ENCODE measurements at regions not wholly inside any gene's neighbourhood (a gene's known extent, or its start where the extent isn't known, plus 50 kb on each side); places are given as distances from the start of the nearest gene placed in this dataset.
"Not testable (repeated sequence)": the region's sequence is repeated elsewhere in the genome, so short reads cannot be mapped to it uniquely, and the experiment has no call there.

- no peak for DNase-seq
Observed at GRCh38 chr13:57784633-57785032, 153.1 kb downstream of the PCDH17 start.

- DNase-seq = no peak
Observed at GRCh38 chr13:57787058-57787791, 155.7 kb downstream of the PCDH17 start.

- no peak for DNase-seq
Observed at GRCh38 chr13:57799624-57800023, 168.1 kb downstream of the PCDH17 start.

- peak; percentile 58 for DNase-seq
Observed at GRCh38 chr13:57813651-57814050, 182.1 kb downstream of the PCDH17 start.

GRCh38 chr13:57815600-57815999, 184.1 kb downstream of the PCDH17 start:
- peak; percentile 52 for DNase-seq

- no peak for DNase-seq
Observed at GRCh38 chr13:57820924-57821323, 189.4 kb downstream of the PCDH17 start.

GRCh38 chr13:57823704-57824103, 192.2 kb downstream of the PCDH17 start:
- DNase-seq = no peak

GRCh38 chr13:57824121-57824520, 192.6 kb downstream of the PCDH17 start:
- no peak for DNase-seq

- no peak for DNase-seq
Observed at GRCh38 chr13:57825066-57825465, 193.5 kb downstream of the PCDH17 start.

GRCh38 chr13:57829496-57829895, 198.0 kb downstream of the PCDH17 start:
- no peak for DNase-seq

- DNase-seq = no peak
Observed at GRCh38 chr13:57832187-57832586, 200.6 kb downstream of the PCDH17 start.

- DNase-seq = no peak
Observed at GRCh38 chr13:57837801-57838200, 206.3 kb downstream of the PCDH17 start.

- DNase-seq = no peak
Observed at GRCh38 chr13:57843521-57843920, 212.0 kb downstream of the PCDH17 start.

GRCh38 chr13:57846600-57847173, 215.1 kb downstream of the PCDH17 start:
- no peak for DNase-seq

GRCh38 chr13:57857945-57858344, 226.4 kb downstream of the PCDH17 start:
- DNase-seq = no peak

GRCh38 chr13:57858376-57858775, 226.8 kb downstream of the PCDH17 start:
- DNase-seq = no peak

- no peak for DNase-seq
Observed at GRCh38 chr13:57862879-57863278, 231.3 kb downstream of the PCDH17 start.

- no peak for DNase-seq
Observed at GRCh38 chr13:57865600-57866294, 234.2 kb downstream of the PCDH17 start.

- DNase-seq = no peak
Observed at GRCh38 chr13:57874530-57874929, 243.0 kb downstream of the PCDH17 start.

GRCh38 chr13:57877601-57878000, 246.1 kb downstream of the PCDH17 start:
- peak; percentile 54 for DNase-seq

GRCh38 chr13:57878291-57878690, 246.7 kb downstream of the PCDH17 start:
- DNase-seq = peak; percentile 71

GRCh38 chr13:57897225-57897624, 265.7 kb downstream of the PCDH17 start:
- DNase-seq = no peak

GRCh38 chr13:57899096-57899495, 267.6 kb downstream of the PCDH17 start:
- DNase-seq = no peak

GRCh38 chr13:57909833-57910232, 278.3 kb downstream of the PCDH17 start:
- DNase-seq = not testable (repeated sequence)
